DMS53 (cell line): ENCODE measurements at regions not wholly inside any gene's neighbourhood (a gene's known extent, or its start where the extent isn't known, plus 50 kb on each side); places are given as distances from the start of the nearest gene placed in this dataset.

Experiments used
- DNase-seq: peaks from one replicate; lab custom pipeline; 2025; lab: John Stamatoyannopoulos, UW

DNA sequence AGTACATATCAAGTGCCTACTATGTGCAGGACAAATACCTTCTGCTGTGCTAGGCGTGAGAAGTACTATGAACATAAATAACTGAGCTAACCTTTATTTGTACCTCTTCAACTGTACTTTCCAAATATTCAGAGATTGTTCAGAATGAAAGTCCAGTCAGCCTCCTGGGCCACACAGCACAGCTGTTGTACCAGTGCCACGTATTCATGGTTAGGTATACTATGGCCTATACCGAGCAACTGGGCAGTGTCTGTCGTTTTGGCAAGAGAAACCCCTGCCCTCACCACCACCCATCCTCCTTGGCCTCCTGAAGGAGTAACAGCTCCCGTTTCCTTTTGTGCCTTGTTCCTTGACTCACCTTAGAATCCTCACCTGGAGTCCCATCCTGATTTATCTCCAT, 53.0 kb downstream of the RASSF10 start:
- no peak for DNase-seq

- DNase-seq = no peak
Measured at GRCh38 chr11:13064593-13064992, 55.5 kb downstream of the RASSF10 start.

DNA sequence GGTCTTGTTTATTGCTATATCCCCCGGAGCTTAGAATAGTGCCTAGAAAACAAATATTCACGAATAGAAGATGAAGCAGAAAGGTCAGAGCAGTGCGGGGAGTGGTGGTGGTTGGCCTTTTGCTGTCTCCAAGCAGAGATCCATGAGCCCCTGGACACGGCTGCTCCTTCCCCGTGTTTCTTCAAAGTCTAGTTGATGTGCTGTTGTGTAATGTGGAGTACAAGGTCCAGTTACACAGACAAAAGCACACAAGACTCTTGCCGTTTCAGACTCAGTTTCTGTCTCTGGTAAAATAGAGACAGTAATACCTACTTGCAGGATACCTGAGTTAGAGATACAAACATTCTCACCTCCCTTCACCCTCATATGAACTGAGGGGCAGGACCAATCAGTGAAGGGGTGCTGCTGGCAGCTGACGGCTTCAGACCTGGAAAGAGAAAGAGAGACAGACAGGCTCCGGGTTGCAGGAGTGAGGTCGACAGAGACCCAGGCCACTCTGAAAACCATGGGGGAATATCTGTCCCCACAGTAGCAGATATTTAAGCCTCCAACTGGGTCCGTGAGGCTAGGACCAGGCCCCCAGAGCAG, 56.2 kb downstream of the RASSF10 start:
- DNase-seq = no peak

GRCh38 chr11:13068211-13068610, 59.1 kb downstream of the RASSF10 start:
- no peak for DNase-seq

GRCh38 chr11:13073119-13073981, 64.2 kb downstream of the RASSF10 start:
- DNase-seq = no peak

- no peak for DNase-seq
Measured at GRCh38 chr11:13074714-13075464, 65.8 kb downstream of the RASSF10 start.

GRCh38 chr11:13076961-13077360, 67.8 kb downstream of the RASSF10 start:
- no peak for DNase-seq

DNA sequence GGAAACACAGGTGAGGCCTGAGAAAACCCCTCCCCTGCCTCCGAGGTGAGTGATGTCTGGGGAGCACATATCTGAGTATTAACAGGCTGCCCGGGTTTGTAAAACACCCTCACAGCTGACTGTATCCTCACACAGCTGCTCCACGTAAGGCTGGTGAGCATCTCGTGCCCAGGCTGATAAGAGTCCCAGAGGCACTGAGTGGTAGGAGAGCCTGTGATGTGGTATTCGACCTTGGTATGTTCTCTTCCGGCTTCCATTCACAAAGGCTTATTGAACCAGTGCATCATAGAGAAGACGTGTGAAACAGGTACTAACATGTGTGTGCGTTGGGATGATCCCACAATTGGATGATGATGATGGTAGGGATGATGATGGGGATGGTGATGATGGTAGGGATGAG, 71.7 kb downstream of the RASSF10 start:
- no peak for DNase-seq

- no peak for DNase-seq
Measured at GRCh38 chr11:13082588-13082987, 73.5 kb downstream of the RASSF10 start.

DNA sequence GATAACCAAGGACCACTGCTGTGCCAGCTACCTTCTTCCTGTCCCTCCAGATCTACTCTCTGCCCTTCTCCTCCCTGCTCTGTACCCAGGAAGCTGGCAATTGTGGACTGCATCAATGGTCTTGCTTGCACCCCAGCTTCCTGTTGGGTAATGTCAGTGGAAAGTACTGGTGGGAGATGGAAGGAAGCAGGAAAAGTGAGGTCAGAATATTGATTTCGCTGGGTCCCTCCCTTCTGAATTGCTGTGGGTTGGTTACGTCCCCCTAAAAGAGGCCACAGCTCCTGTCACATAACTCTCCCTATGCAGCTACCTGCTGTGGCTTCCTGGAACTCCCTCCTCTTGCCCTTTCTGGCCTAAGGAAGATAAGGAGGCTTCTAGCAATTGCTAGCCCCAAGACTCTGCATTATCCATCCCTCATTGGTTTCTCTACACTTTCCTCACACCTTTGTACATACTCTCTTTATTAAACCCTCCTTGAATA, 81.2 kb downstream of the RASSF10 start:
- DNase-seq = no peak

DNA sequence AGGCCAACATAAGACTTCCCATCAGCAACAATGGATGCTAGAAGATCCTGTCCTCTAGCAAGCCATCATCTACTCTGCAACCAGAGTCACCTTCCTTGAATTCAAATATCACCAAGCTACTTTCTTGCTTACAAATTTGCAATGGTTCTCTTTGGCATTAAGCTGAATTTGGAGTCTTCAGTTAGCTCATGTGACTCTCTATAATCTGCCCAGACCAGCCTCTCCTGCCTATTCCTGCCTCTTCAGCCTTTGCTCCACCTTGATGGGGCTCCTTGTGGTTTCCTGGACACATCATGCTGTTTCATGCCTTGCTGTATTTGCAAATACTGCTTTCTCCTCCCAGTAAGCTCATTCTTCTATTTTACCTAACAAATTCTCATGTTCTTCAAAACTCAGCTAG, 82.3 kb downstream of the RASSF10 start:
- DNase-seq = peak; percentile 80

GRCh38 chr11:13091804-13092203, 82.7 kb downstream of the RASSF10 start:
- peak; percentile 87 for DNase-seq

DNA sequence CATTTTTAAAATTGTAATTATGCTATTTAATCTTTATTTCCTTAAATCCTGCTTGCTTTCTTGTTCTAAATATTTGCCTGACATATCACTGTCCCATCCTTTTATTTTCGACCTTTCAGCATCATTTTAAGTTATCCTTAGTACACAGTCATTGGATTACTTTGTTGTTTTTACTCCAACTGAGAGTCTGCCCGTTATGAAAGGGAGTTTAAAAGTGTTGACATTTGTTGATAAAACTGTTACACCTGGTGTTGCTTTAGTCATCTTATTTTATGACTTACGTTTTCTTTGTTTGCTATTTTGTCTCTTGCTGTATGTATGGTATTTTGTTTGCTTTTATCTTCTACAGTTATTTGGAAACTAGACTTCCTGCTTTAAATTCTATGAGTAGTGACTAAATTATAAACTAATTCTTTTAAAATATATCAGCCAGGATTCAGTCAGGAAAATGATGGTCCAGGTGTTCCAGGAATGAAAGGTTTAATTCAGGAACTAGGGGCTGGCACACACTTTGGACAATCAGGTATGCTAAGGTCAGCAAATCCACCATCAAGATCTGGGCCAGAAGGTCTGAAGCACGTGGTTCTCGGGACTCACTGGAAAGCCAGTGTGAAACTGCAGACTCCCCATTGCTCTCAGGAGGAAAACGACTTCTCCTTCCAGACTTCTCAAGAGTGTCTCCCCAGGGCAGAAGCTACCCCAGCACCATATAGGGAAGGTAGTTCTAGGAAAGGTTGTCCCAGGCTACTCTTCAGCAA, 86.0 kb downstream of the RASSF10 start:
- DNase-seq = peak; percentile 63

GRCh38 chr11:13098063-13098462, 88.9 kb downstream of the RASSF10 start:
- peak; percentile 56 for DNase-seq

DNA sequence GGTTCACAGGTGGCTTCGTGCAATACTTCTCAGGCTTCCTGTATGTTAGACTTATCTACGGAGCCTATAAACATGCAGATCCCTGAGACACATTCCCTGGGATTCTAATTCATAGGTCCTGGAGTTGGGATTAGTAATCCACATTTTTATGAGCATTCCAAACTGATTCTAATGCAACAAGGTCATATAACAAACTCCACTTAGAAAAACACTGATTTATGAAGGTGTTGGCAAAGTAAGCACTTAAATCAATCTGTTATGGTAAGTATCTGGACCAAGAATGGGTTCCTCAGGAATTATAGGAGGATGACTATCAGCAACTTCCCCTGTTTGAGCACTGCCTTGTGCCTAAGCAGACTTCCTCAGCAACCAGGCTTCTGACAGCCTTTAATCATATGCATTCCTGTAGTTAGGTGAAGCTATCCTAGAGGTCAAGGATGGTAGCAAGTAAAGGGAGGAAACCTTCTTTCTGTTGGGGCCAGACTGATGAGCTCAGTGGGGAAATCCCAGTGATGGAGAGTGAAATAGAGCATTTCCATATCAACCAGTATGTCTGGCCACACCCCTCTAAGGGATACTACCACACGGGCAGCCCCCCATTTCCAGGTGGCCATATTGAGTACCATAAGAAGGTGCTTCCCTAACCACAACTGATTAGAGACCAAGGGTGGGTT, 89.6 kb downstream of the RASSF10 start:
- no peak for DNase-seq

DNA sequence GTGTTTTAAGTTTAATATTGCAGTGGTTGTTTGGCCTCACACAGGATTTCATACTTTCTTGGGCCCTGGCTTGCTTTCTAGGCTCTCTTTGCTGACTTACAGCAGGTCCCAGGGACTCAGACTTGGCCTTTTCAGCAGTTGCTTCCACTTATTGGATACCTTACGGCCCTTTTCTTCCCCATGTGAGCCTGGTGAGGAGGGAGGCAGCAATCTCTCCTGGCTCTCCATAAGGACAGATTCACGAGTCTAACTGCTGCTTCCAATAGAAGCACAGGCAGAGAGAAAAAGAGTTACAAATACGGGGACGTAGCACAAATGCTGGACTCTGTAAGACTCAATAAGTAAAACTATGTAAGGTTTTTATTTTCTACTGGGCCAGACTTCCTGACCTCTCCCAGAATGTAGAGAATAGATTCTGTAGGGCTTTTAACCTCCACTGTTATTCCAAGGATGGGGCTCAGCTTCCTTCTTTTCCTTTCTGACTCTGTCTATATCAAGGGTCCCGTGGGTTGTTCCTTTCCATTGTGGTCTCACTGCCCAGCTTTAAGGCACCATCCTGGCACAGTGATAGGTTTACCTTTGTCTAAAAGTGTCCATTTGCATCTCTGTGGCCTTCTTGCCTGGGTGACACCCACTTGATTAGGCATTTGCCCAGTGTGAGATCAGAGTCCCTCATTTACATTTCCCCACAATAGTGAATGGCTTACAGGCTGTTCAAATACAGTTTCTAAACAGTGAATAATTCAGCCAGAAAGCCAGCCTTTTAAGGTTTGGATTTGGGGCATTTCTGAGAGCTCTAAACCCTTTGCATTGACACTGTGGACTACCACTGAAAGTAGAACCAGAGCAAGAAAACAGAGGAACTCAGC, 92.8 kb downstream of the RASSF10 start:
- no peak for DNase-seq

GRCh38 chr11:13102513-13102840, 93.4 kb downstream of the RASSF10 start:
- DNase-seq = no peak

GRCh38 chr11:13102865-13103539, 93.9 kb downstream of the RASSF10 start:
- no peak for DNase-seq

GRCh38 chr11:13103962-13104554, 94.9 kb downstream of the RASSF10 start:
- DNase-seq = no peak
